Stimulated activated naive CD8-positive, alpha-beta T cell treated with anti-CD3 and anti-CD28 coated beads, Interleukin-15, Interleukin-2, amounts not matched to agents 100 ng/mL and 50 ng/mL, for 24 hours (primary cell): ENCODE measurements at regions not wholly inside any gene's neighbourhood (a gene's known extent, or its start where the extent isn't known, plus 50 kb on each side); places are given as distances from the start of the nearest gene placed in this dataset.
"Not testable (repeated sequence)": the region's sequence is repeated elsewhere in the genome, so short reads cannot be mapped to it uniquely, and the experiment has no call there.

ENCODE experiments used
- H3K27ac Mint-ChIP-seq: one replicate; pipeline ENCODE4 v1.8.0; 2021; ENCODE audit warnings: mild to moderate bottlenecking, mixed read lengths
- H3K27me3 Mint-ChIP-seq: one replicate; pipeline ENCODE4 v1.8.0; 2021; ENCODE audit warnings: mixed read lengths
- H3K36me3 Mint-ChIP-seq: one replicate; pipeline ENCODE4 v1.8.0; 2021; ENCODE audit warnings: low read depth, mixed read lengths
- H3K4me1 Mint-ChIP-seq: one replicate; pipeline ENCODE4 v1.8.0; 2021; ENCODE audit warnings: low read depth, mixed read lengths
- H3K4me3 Mint-ChIP-seq: one replicate; pipeline ENCODE4 v1.8.0; 2021; ENCODE audit warnings: mild to moderate bottlenecking, mixed read lengths
- H3K9me3 Mint-ChIP-seq: one replicate; pipeline ENCODE4 v1.8.0; 2021; ENCODE audit warnings: mixed read lengths

GRCh38 chr9:25857147-25857546, 178.9 kb upstream of the TUSC1 start:
- H3K4me3 Mint-ChIP-seq = no peak overlapping the region
- H3K27me3 Mint-ChIP-seq = no peaks in the 10 kb centered on the region
- no peaks in the 10 kb centered on the region for H3K36me3 Mint-ChIP-seq
- H3K4me1 Mint-ChIP-seq = no peaks in the 10 kb centered on the region
- H3K9me3 Mint-ChIP-seq = peaks cover 13% of the 10 kb centered on the region
- peak overlapping the region; percentile 1 for H3K27ac Mint-ChIP-seq

GRCh38 chr9:25850803-25851202, 172.6 kb upstream of the TUSC1 start:
- Mint-ChIP-seq H3K27me3 (no peaks in the 10 kb centered on the region), H3K36me3 (no peaks in the 10 kb centered on the region), H3K4me1 (no peaks in the 10 kb centered on the region), H3K9me3 (peaks cover 18% of the 10 kb centered on the region), H3K4me3 (no peak overlapping the region), H3K27ac (no peak overlapping the region)

GRCh38 chr9:25845867-25846266, 167.6 kb upstream of the TUSC1 start:
- H3K4me3 Mint-ChIP-seq = no peak overlapping the region
- no peaks in the 10 kb centered on the region for H3K27me3 Mint-ChIP-seq
- no peaks in the 10 kb centered on the region for H3K4me1 Mint-ChIP-seq
- no peak overlapping the region for H3K27ac Mint-ChIP-seq
- peaks cover 5% of the 10 kb centered on the region for H3K9me3 Mint-ChIP-seq
- H3K36me3 Mint-ChIP-seq = no peaks in the 10 kb centered on the region

- Mint-ChIP-seq H3K27ac (no peak overlapping the region), H3K4me3 (no peak overlapping the region), H3K36me3 (no peaks in the 10 kb centered on the region), H3K27me3 (no peaks in the 10 kb centered on the region), H3K4me1 (no peaks in the 10 kb centered on the region), H3K9me3 (peaks cover 19% of the 10 kb centered on the region)
Observed at GRCh38 chr9:25830381-25830780, 152.1 kb upstream of the TUSC1 start.

- Mint-ChIP-seq H3K36me3 (no peaks in the 10 kb centered on the region), H3K4me1 (no peaks in the 10 kb centered on the region), H3K27me3 (no peaks in the 10 kb centered on the region), H3K4me3 (no peak overlapping the region), H3K27ac (no peak overlapping the region), H3K9me3 (peaks cover 31% of the 10 kb centered on the region)
Observed at GRCh38 chr9:25827626-25828025, 149.4 kb upstream of the TUSC1 start.

GRCh38 chr9:25816439-25816838, 138.2 kb upstream of the TUSC1 start:
- H3K9me3 Mint-ChIP-seq = peaks cover 6% of the 10 kb centered on the region
- H3K4me1 Mint-ChIP-seq = no peaks in the 10 kb centered on the region
- H3K27me3 Mint-ChIP-seq = no peaks in the 10 kb centered on the region
- H3K4me3 Mint-ChIP-seq = no peak overlapping the region
- no peak overlapping the region for H3K27ac Mint-ChIP-seq
- H3K36me3 Mint-ChIP-seq = no peaks in the 10 kb centered on the region

- Mint-ChIP-seq H3K27me3 (no peaks in the 10 kb centered on the region), H3K4me3 (no peak overlapping the region), H3K9me3 (peaks cover 6% of the 10 kb centered on the region), H3K36me3 (no peaks in the 10 kb centered on the region), H3K27ac (no peak overlapping the region), H3K4me1 (no peaks in the 10 kb centered on the region)
Observed at GRCh38 chr9:25814023-25814422, 135.8 kb upstream of the TUSC1 start.

GRCh38 chr9:25813478-25813877, 135.2 kb upstream of the TUSC1 start:
- no peaks in the 10 kb centered on the region for H3K36me3 Mint-ChIP-seq
- peaks cover 6% of the 10 kb centered on the region for H3K9me3 Mint-ChIP-seq
- no peaks in the 10 kb centered on the region for H3K4me1 Mint-ChIP-seq
- no peak overlapping the region for H3K27ac Mint-ChIP-seq
- no peak overlapping the region for H3K4me3 Mint-ChIP-seq
- no peaks in the 10 kb centered on the region for H3K27me3 Mint-ChIP-seq

GRCh38 chr9:25808554-25808953, 130.3 kb upstream of the TUSC1 start:
- Mint-ChIP-seq H3K27ac (no peak overlapping the region), H3K4me1 (no peaks in the 10 kb centered on the region), H3K36me3 (no peaks in the 10 kb centered on the region), H3K9me3 (peaks cover 13% of the 10 kb centered on the region), H3K27me3 (no peaks in the 10 kb centered on the region), H3K4me3 (no peak overlapping the region)

GRCh38 chr9:25804856-25805255, 126.6 kb upstream of the TUSC1 start:
- Mint-ChIP-seq H3K36me3 (no peaks in the 10 kb centered on the region), H3K4me1 (no peaks in the 10 kb centered on the region), H3K27me3 (no peaks in the 10 kb centered on the region), H3K4me3 (no peak overlapping the region), H3K9me3 (peaks cover 7% of the 10 kb centered on the region), H3K27ac (no peak overlapping the region)

- H3K36me3 Mint-ChIP-seq, H3K27me3 Mint-ChIP-seq, H3K4me1 Mint-ChIP-seq, H3K27ac Mint-ChIP-seq, H3K4me3 Mint-ChIP-seq: not testable (repeated sequence)
- H3K9me3 Mint-ChIP-seq = peaks cover 10% of the 10 kb centered on the region
Observed at GRCh38 chr9:25801989-25802388, 123.7 kb upstream of the TUSC1 start.

GRCh38 chr9:25773805-25774204, 95.6 kb upstream of the TUSC1 start:
- Mint-ChIP-seq H3K9me3 (peaks cover 16% of the 10 kb centered on the region), H3K27me3 (no peaks in the 10 kb centered on the region), H3K36me3 (no peaks in the 10 kb centered on the region), H3K4me3 (no peak overlapping the region), H3K4me1 (no peaks in the 10 kb centered on the region), H3K27ac (no peak overlapping the region)

GRCh38 chr9:25755951-25756350, 77.7 kb upstream of the TUSC1 start:
- Mint-ChIP-seq H3K4me3 (no peak overlapping the region), H3K27ac (no peak overlapping the region), H3K9me3 (no peaks in the 10 kb centered on the region), H3K36me3 (no peaks in the 10 kb centered on the region), H3K27me3 (no peaks in the 10 kb centered on the region), H3K4me1 (no peaks in the 10 kb centered on the region)

GRCh38 chr9:25752398-25752797, 74.2 kb upstream of the TUSC1 start:
- H3K36me3 Mint-ChIP-seq = no peaks in the 10 kb centered on the region
- H3K27me3 Mint-ChIP-seq = no peaks in the 10 kb centered on the region
- no peak overlapping the region for H3K4me3 Mint-ChIP-seq
- H3K9me3 Mint-ChIP-seq = no peaks in the 10 kb centered on the region
- no peaks in the 10 kb centered on the region for H3K4me1 Mint-ChIP-seq
- no peak overlapping the region for H3K27ac Mint-ChIP-seq

- Mint-ChIP-seq H3K27me3 (no peaks in the 10 kb centered on the region), H3K4me1 (no peaks in the 10 kb centered on the region), H3K36me3 (no peaks in the 10 kb centered on the region), H3K9me3 (peaks cover 8% of the 10 kb centered on the region), H3K4me3 (no peak overlapping the region), H3K27ac (no peak overlapping the region)
Observed at GRCh38 chr9:25742256-25742655, 64.0 kb upstream of the TUSC1 start.

GRCh38 chr9:25733336-25733982, 55.2 kb upstream of the TUSC1 start:
- Mint-ChIP-seq H3K9me3 (peaks cover 6% of the 10 kb centered on the region), H3K4me3 (no peak overlapping the region), H3K27me3 (no peaks in the 10 kb centered on the region), H3K4me1 (no peaks in the 10 kb centered on the region), H3K36me3 (no peaks in the 10 kb centered on the region), H3K27ac (no peak overlapping the region)
